ENCODE measurements at regions not wholly inside any gene's neighbourhood (a gene's known extent, or its start where the extent isn't known, plus 50 kb on each side); places are given as distances from the start of the nearest gene placed in this dataset.

- ChIA-PET CTCF (no interaction called here), POLR2A (no interaction called here)
- H3K9me3 Mint-ChIP-seq (ENCODE audit: unreplicated experiment): no peaks in the 10 kb centered on the region
- H3K36me3 ChIP-seq (ENCODE audit: control insufficient read depth, insufficient read depth, low read length): no peaks in the 10 kb centered on the region
- TF ChIP-seq CTCF (IDR thresholded peaks at IDR 0.05; ENCODE audit: insufficient read depth in 1 of 2, low read depth in 1 of 2, low read length in 1 of 2, severe bottlenecking in 1 of 2, unreplicated experiment in 1 of 2): no peak
- no TSS peak for BruUV-seq (replicated peaks)
- no peaks in the 10 kb centered on the region for H3K36me3 Mint-ChIP-seq (ENCODE audit: insufficient read depth, unreplicated experiment)
- H3K4me1 ChIP-seq: peaks cover 38% of the 10 kb centered on the region
- no peaks in the 10 kb centered on the region for H3K27me3 Mint-ChIP-seq (ENCODE audit: insufficient read depth, unreplicated experiment)
- no peak overlapping the region for H3K27ac Mint-ChIP-seq (ENCODE audit: unreplicated experiment)
- intact Hi-C loops (cut with micrococcal nuclease; ENCODE audit: unreplicated experiment): loop anchor here (5.0 kb wide), 3 partner anchors 103 to 338 kb away; no protein-coding TSS in a partner anchor
- no peaks in the 10 kb centered on the region for H3K27me3 ChIP-seq (replicated peaks; ENCODE audit: control insufficient read depth, insufficient read depth, low read length)
- no peak overlapping the region for H3K4me3 Mint-ChIP-seq (ENCODE audit: unreplicated experiment)
- peaks cover 26% of the 10 kb centered on the region for H3K4me1 Mint-ChIP-seq (ENCODE audit: low read depth, unreplicated experiment)
- no peak overlapping the region for H3K4me3 ChIP-seq (ENCODE audit: low read depth, low read length)
- H3K9me3 ChIP-seq: peaks cover 3% of the 10 kb centered on the region; the same call in 1 of the 2 replicates
- peak in 1 of 2 experiments; percentile 10 for DNase-seq
These were observed 284.7 kb upstream of the CITED2 start for GRCh38 chr6:139659196-139659595.

- BruUV-seq (replicated peaks): no TSS peak
- Mint-ChIP-seq H3K27me3 (ENCODE audit: insufficient read depth, unreplicated experiment) (no peaks in the 10 kb centered on the region), H3K4me3 (ENCODE audit: unreplicated experiment) (no peak overlapping the region), H3K27ac (ENCODE audit: unreplicated experiment) (no peak overlapping the region), H3K4me1 (ENCODE audit: low read depth, unreplicated experiment) (peaks cover 33% of the 10 kb centered on the region), H3K9me3 (ENCODE audit: unreplicated experiment) (no peaks in the 10 kb centered on the region), H3K36me3 (ENCODE audit: insufficient read depth, unreplicated experiment) (no peaks in the 10 kb centered on the region)
- Histone ChIP-seq H3K4me1 (peaks cover 46% of the 10 kb centered on the region), H3K27me3 (replicated peaks; ENCODE audit: control insufficient read depth, insufficient read depth, low read length) (no peaks in the 10 kb centered on the region), H3K4me3 (ENCODE audit: low read depth, low read length) (no peak overlapping the region), H3K36me3 (ENCODE audit: control insufficient read depth, insufficient read depth, low read length) (no peaks in the 10 kb centered on the region), H3K9me3 (no peaks in the 10 kb centered on the region)
- ChIA-PET CTCF (no interaction called here), POLR2A (no interaction called here)
- DNase-seq: no peak
- intact Hi-C loops (cut with micrococcal nuclease; ENCODE audit: unreplicated experiment): loop anchor here (5.0 kb wide), 3 partner anchors 105 to 340 kb away; no protein-coding TSS in a partner anchor
- TF ChIP-seq CTCF (IDR thresholded peaks at IDR 0.05; ENCODE audit: insufficient read depth in 1 of 2, low read depth in 1 of 2, low read length in 1 of 2, severe bottlenecking in 1 of 2, unreplicated experiment in 1 of 2): no peak
These were observed 282.7 kb upstream of the CITED2 start for GRCh38 chr6:139657119-139657518.

GRCh38 chr6:139655783-139656705, 281.6 kb upstream of the CITED2 start:
- no TSS peak for BruUV-seq (replicated peaks)
- ChIA-PET CTCF (no interaction called here), POLR2A (interaction anchor here (0.6 kb wide), 1 partner anchor 281 kb away, joined by 9 read pairs; no protein-coding TSS in a partner anchor)
- intact Hi-C loops (cut with micrococcal nuclease; ENCODE audit: unreplicated experiment): loop anchor here (1.0 to 5.0 kb wide), 9 partner anchors 23 to 341 kb away; no protein-coding TSS in a partner anchor
- Mint-ChIP-seq H3K36me3 (ENCODE audit: insufficient read depth, unreplicated experiment) (no peaks in the 10 kb centered on the region), H3K27me3 (ENCODE audit: insufficient read depth, unreplicated experiment) (no peaks in the 10 kb centered on the region), H3K4me3 (ENCODE audit: unreplicated experiment) (peak overlapping the region; percentile 60), H3K27ac (ENCODE audit: unreplicated experiment) (peak overlapping the region; percentile 88), H3K4me1 (ENCODE audit: low read depth, unreplicated experiment) (peaks cover 33% of the 10 kb centered on the region), H3K9me3 (ENCODE audit: unreplicated experiment) (no peaks in the 10 kb centered on the region)
- DNase-seq: peak; percentile 81 to 90
- Histone ChIP-seq H3K4me3 (ENCODE audit: low read depth, low read length) (no peak overlapping the region), H3K4me1 (peaks cover 46% of the 10 kb centered on the region), H3K9me3 (no peaks in the 10 kb centered on the region), H3K27me3 (replicated peaks; ENCODE audit: control insufficient read depth, insufficient read depth, low read length) (no peaks in the 10 kb centered on the region), H3K36me3 (ENCODE audit: control insufficient read depth, insufficient read depth, low read length) (no peaks in the 10 kb centered on the region)
- no peak for TF ChIP-seq CTCF (IDR thresholded peaks at IDR 0.05; ENCODE audit: insufficient read depth in 1 of 2, low read depth in 1 of 2, low read length in 1 of 2, severe bottlenecking in 1 of 2, unreplicated experiment in 1 of 2)
